GM21528 (cell line): ENCODE measurements at regions not wholly inside any gene's neighbourhood (a gene's known extent, or its start where the extent isn't known, plus 50 kb on each side); places are given as distances from the start of the nearest gene placed in this dataset.
"Not testable (repeated sequence)": the region's sequence is repeated elsewhere in the genome, so short reads cannot be mapped to it uniquely, and the experiment has no call there.

Source experiments
- ATAC-seq: cut with Tn5 transposase; IDR thresholded peaks from one replicate; pipeline ENCODE4 v1.9.1; 2021; ENCODE audit warnings: mild to moderate bottlenecking, moderate library complexity; ENCODE audit not compliant: unreplicated experiment, low FRiP score

GRCh38 chr1:189673217-189673616 is 804.4 kb downstream of the BRINP3 start:
- ATAC-seq, result no peak

- ATAC-seq, result no peak
Observed at GRCh38 chr1:189675712-189676244, 801.9 kb downstream of the BRINP3 start.

GRCh38 chr1:189678779-189679178 is 798.9 kb downstream of the BRINP3 start:
- no peak for ATAC-seq

GRCh38 chr1:189681252-189681919 is 796.3 kb downstream of the BRINP3 start:
- no peak for ATAC-seq

GRCh38 chr1:189682591-189682990 is 795.1 kb downstream of the BRINP3 start:
- ATAC-seq, result no peak

GRCh38 chr1:189686288-189686687 is 791.4 kb downstream of the BRINP3 start:
- ATAC-seq, result no peak

GRCh38 chr1:189693140-189693539 is 784.5 kb downstream of the BRINP3 start:
- ATAC-seq, result no peak

GRCh38 chr1:189696297-189696696 is 781.4 kb downstream of the BRINP3 start:
- no peak for ATAC-seq

- ATAC-seq, result no peak
Observed at GRCh38 chr1:189697113-189697512, 780.6 kb downstream of the BRINP3 start.

GRCh38 chr1:189701606-189702005 is 776.1 kb downstream of the BRINP3 start:
- no peak for ATAC-seq

GRCh38 chr1:189706594-189706993 is 771.1 kb downstream of the BRINP3 start:
- ATAC-seq, result no peak

- no peak for ATAC-seq
Observed at GRCh38 chr1:189708674-189709073, 769.0 kb downstream of the BRINP3 start.

GRCh38 chr1:189718147-189718795 is 759.4 kb downstream of the BRINP3 start:
- ATAC-seq, result not testable (repeated sequence)

- no peak for ATAC-seq
Observed at GRCh38 chr1:189726806-189727205, 750.9 kb downstream of the BRINP3 start.

- ATAC-seq, result no peak
Observed at GRCh38 chr1:189751311-189751710, 726.4 kb downstream of the BRINP3 start.

- no peak for ATAC-seq
Observed at GRCh38 chr1:189752461-189752995, 725.1 kb downstream of the BRINP3 start.

- ATAC-seq, result not testable (repeated sequence)
Observed at GRCh38 chr1:189755100-189755499, 722.6 kb downstream of the BRINP3 start.

- no peak for ATAC-seq
Observed at GRCh38 chr1:189764391-189765320, 713.0 kb downstream of the BRINP3 start.

GRCh38 chr1:189769448-189769847 is 708.2 kb downstream of the BRINP3 start:
- ATAC-seq, result no peak

GRCh38 chr1:189774721-189775287 is 702.9 kb downstream of the BRINP3 start:
- no peak for ATAC-seq
